Erythroblast (primary cell): ENCODE measurements at regions not wholly inside any gene's neighbourhood (a gene's known extent, or its start where the extent isn't known, plus 50 kb on each side); places are given as distances from the start of the nearest gene placed in this dataset.

ENCODE experiments used
- GATA1 ChIP-seq: IDR thresholded peaks from 2 replicates; pipeline ENCODE4 v1.6.1; 2011; ENCODE audit warnings: low read depth, mild to moderate bottlenecking, control low read depth, low read length, moderate library complexity
- POLR2A ChIP-seq: IDR thresholded peaks from 2 replicates; pipeline ENCODE4 v1.6.1; 2011; ENCODE audit warnings: mild to moderate bottlenecking, low read length

DNA sequence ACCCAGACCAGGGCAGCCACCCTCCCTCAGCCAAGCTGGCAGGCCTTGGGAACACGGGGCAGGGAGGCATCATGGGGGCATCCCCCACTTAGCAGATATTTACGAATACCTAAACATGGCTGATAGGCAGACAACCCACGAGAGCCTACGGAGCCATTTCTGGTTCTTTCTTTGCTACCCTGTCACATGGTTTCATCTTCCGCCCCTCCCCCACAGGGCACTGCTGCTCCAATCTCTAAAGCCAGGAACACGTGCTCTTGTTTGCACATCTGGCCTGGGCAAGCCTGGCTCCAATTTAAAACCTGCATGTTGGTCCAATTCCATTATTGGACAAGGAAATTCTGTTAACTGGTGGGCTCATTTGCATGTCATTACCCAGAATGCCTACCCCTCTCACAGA lies 447.4 kb upstream of the NR2F2 start:
- TF ChIP-seq POLR2A, result no peak
- no peak for TF ChIP-seq GATA1
